HG03442 (cell line): ENCODE measurements at regions not wholly inside any gene's neighbourhood (a gene's known extent, or its start where the extent isn't known, plus 50 kb on each side); places are given as distances from the start of the nearest gene placed in this dataset.

Source experiments
- ATAC-seq: cut with Tn5 transposase; IDR thresholded peaks from one replicate; pipeline ENCODE4 v1.9.1; 2021; ENCODE audit warnings: mild to moderate bottlenecking, moderate library complexity; ENCODE audit not compliant: unreplicated experiment

- no peak for ATAC-seq
Observed at GRCh38 chr2:184472481-184472880, 125.8 kb upstream of the ZNF804A start.

GRCh38 chr2:184481865-184482264 lies 116.5 kb upstream of the ZNF804A start:
- no peak for ATAC-seq

GRCh38 chr2:184498936-184499335 lies 99.4 kb upstream of the ZNF804A start:
- ATAC-seq: no peak

GRCh38 chr2:184504252-184504651 lies 94.1 kb upstream of the ZNF804A start:
- ATAC-seq: no peak

GRCh38 chr2:184507254-184507653 lies 91.1 kb upstream of the ZNF804A start:
- ATAC-seq: no peak

GRCh38 chr2:184517402-184517801 lies 80.9 kb upstream of the ZNF804A start:
- ATAC-seq: no peak

- no peak for ATAC-seq
Observed at GRCh38 chr2:184520441-184520840, 77.9 kb upstream of the ZNF804A start.

- ATAC-seq: no peak
Observed at GRCh38 chr2:184523732-184524131, 74.6 kb upstream of the ZNF804A start.

GRCh38 chr2:184524551-184525382 lies 73.6 kb upstream of the ZNF804A start:
- no peak for ATAC-seq

- ATAC-seq: no peak
Observed at GRCh38 chr2:184527058-184527457, 71.3 kb upstream of the ZNF804A start.

GRCh38 chr2:184528119-184528518 lies 70.2 kb upstream of the ZNF804A start:
- ATAC-seq: no peak

GRCh38 chr2:184530239-184530638 lies 68.1 kb upstream of the ZNF804A start:
- no peak for ATAC-seq

GRCh38 chr2:184530959-184531358 lies 67.4 kb upstream of the ZNF804A start:
- no peak for ATAC-seq

- ATAC-seq: no peak
Observed at GRCh38 chr2:184532551-184532950, 65.8 kb upstream of the ZNF804A start.

- ATAC-seq: no peak
Observed at GRCh38 chr2:184534986-184535385, 63.3 kb upstream of the ZNF804A start.

GRCh38 chr2:184540246-184540789 lies 58.0 kb upstream of the ZNF804A start:
- ATAC-seq: no peak

- ATAC-seq: no peak
Observed at GRCh38 chr2:184541591-184541990, 56.7 kb upstream of the ZNF804A start.

- no peak for ATAC-seq
Observed at GRCh38 chr2:184543832-184544231, 54.5 kb upstream of the ZNF804A start.
